Osteoblast (primary cell): ENCODE measurements at regions not wholly inside any gene's neighbourhood (a gene's known extent, or its start where the extent isn't known, plus 50 kb on each side); places are given as distances from the start of the nearest gene placed in this dataset.

Experiments used
- DNase-seq: peaks from one replicate; pipeline ENCODE4 v3.0.0; 2011; ENCODE audit warnings: low spot score, mixed read lengths; ENCODE audit not compliant: insufficient read length; ENCODE audit errors: missing footprints
- H2AFZ ChIP-seq: 2 replicates; pipeline ENCODE4 v1.6.0; 2011; ENCODE audit warnings: mild to moderate bottlenecking, low read length
- H3K27ac ChIP-seq: 2 replicates; pipeline ENCODE4 v1.5.1; 2011; ENCODE audit warnings: mild to moderate bottlenecking, low read depth, low read length, moderate library complexity
- H3K27me3 ChIP-seq: 2 replicates; pipeline ENCODE4 v1.6.0; 2012; ENCODE audit warnings: mild to moderate bottlenecking, control low read depth, inconsistent platforms, low read length, moderate library complexity; ENCODE audit not compliant: insufficient read depth
- H3K36me3 ChIP-seq: 2 replicates; pipeline ENCODE4 v1.5.1; 2011; ENCODE audit warnings: mild to moderate bottlenecking, low read length, control low read depth, moderate library complexity; ENCODE audit not compliant: insufficient read depth
- H3K4me1 ChIP-seq: 2 replicates; pipeline ENCODE4 v1.5.1; 2011; ENCODE audit warnings: mild to moderate bottlenecking, low read length, control low read depth, moderate library complexity; ENCODE audit not compliant: insufficient read depth
- H3K4me2 ChIP-seq: 2 replicates; pipeline ENCODE4 v1.6.0; 2011; ENCODE audit warnings: mild to moderate bottlenecking, low read length; ENCODE audit not compliant: insufficient read depth
- H3K4me3 ChIP-seq: fragments of 200-600 bp; sonication (generic); 3 replicates; pipeline ENCODE4 v1.5.1; 2012; ENCODE audit warnings: mild to moderate bottlenecking, low read length, inconsistent platforms; ENCODE audit not compliant: insufficient read depth
- H3K79me2 ChIP-seq: 2 replicates; pipeline ENCODE4 v1.6.0; 2012; ENCODE audit warnings: mild to moderate bottlenecking, low read length, control low read depth, inconsistent platforms; ENCODE audit not compliant: insufficient read depth
- H3K9me3 ChIP-seq: 2 replicates; pipeline ENCODE4 v1.5.1; 2011; ENCODE audit warnings: low read depth, low read length, control low read depth
- H4K20me1 ChIP-seq: 2 replicates; pipeline ENCODE4 v1.6.0; 2012; ENCODE audit warnings: mild to moderate bottlenecking, low read length, control low read depth; ENCODE audit not compliant: insufficient read depth
- CTCF ChIP-seq: IDR thresholded peaks from 2 replicates; pipeline ENCODE4 v1.5.1; 2011; ENCODE audit warnings: mild to moderate bottlenecking, low read depth, low read length, moderate library complexity; ENCODE audit errors: extremely low read depth

DNA sequence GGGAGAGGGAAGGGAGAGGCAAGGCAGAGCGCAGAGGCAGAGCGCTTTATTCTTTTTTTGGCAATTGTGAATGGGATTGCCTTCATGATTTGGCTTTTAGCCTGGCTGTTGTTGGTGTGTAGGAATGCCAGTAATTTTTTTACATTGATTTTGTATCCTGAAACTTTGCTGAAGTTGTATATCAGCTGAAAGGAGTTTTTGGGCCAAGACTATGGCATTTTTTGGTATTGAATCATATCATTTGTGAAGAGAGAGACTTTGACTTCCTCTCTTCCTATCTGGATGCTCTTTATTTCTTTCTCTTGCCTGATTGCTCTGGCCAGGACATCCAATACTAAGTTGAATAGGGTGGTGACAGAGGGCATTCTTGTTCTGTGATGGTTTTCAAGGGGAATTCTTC is 291.3 kb downstream of the REEP3 start:
- no peak overlapping the region for H3K27ac ChIP-seq
- H3K79me2 ChIP-seq, result no peaks in the 10 kb centered on the region
- H2AFZ ChIP-seq, result no peak overlapping the region
- H3K4me3 ChIP-seq, result no peak overlapping the region
- TF ChIP-seq CTCF, result no peak
- no peaks in the 10 kb centered on the region for H3K27me3 ChIP-seq
- no peaks in the 10 kb centered on the region for H3K4me1 ChIP-seq
- no peaks in the 10 kb centered on the region for H3K9me3 ChIP-seq
- no peaks in the 10 kb centered on the region for H4K20me1 ChIP-seq
- no peak overlapping the region for H3K4me2 ChIP-seq
- no peaks in the 10 kb centered on the region for H3K36me3 ChIP-seq
- no peak for DNase-seq

GRCh38 chr10:63819753-63820329 is 298.6 kb downstream of the REEP3 start:
- Histone ChIP-seq H3K9me3 (no peaks in the 10 kb centered on the region), H3K4me1 (no peaks in the 10 kb centered on the region), H3K27me3 (peaks cover 8% of the 10 kb centered on the region), H3K79me2 (no peaks in the 10 kb centered on the region), H2AFZ (no peak overlapping the region), H3K4me2 (no peak overlapping the region), H4K20me1 (no peaks in the 10 kb centered on the region), H3K27ac (no peak overlapping the region), H3K4me3 (no peak overlapping the region), H3K36me3 (no peaks in the 10 kb centered on the region)
- peak; percentile 91 for TF ChIP-seq CTCF
- peak; percentile 76 for DNase-seq

DNA sequence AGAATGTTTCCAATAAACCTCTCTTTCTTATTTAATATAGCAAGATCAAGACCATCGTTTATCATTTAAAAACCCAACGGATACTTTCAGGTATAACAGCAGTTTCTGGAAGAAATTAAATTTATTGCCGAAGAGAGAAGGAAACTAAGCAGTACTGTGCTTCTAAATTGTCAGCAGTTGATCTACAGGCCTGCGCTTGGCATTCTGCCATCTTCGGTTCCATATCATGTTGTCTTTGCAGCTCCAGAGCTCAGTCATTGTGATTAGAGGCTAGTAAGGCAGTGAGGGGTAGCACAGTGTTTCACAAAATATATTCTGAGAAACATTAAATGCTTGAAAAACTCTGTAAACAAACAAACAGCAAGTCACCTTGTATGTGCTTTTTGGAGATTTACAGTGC is 301.3 kb downstream of the REEP3 start:
- Histone ChIP-seq H3K36me3 (no peaks in the 10 kb centered on the region), H3K4me3 (no peak overlapping the region), H4K20me1 (no peaks in the 10 kb centered on the region), H3K4me1 (no peaks in the 10 kb centered on the region), H3K27ac (no peak overlapping the region), H2AFZ (no peak overlapping the region), H3K79me2 (no peaks in the 10 kb centered on the region), H3K27me3 (peaks cover 8% of the 10 kb centered on the region), H3K9me3 (no peaks in the 10 kb centered on the region), H3K4me2 (no peak overlapping the region)
- no peak for DNase-seq
- no peak for TF ChIP-seq CTCF

DNA sequence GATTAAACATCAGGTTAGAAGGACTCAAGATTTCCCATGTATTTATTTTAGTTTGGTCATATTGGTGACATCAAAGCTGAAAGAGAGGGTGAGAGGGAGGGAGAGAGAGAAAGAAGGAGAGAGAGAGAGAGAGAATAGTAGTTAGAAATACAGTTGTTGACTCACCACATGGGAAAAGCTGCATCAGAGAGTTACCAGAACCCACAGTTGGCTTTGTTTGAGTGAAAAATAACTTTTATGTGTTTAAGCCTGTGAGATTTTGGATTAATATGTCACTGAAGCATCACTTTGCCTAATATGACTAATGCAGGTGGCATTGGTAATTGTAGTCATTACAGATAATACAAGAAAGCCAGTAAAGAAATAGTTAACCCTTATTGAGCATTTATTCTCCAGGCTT is 303.9 kb downstream of the REEP3 start:
- no peaks in the 10 kb centered on the region for H3K9me3 ChIP-seq
- no peaks in the 10 kb centered on the region for H4K20me1 ChIP-seq
- H3K27ac ChIP-seq, result no peak overlapping the region
- no peak overlapping the region for H3K4me2 ChIP-seq
- no peak overlapping the region for H3K4me3 ChIP-seq
- peak; percentile 34 for DNase-seq
- no peaks in the 10 kb centered on the region for H3K27me3 ChIP-seq
- H3K36me3 ChIP-seq, result no peaks in the 10 kb centered on the region
- no peaks in the 10 kb centered on the region for H3K79me2 ChIP-seq
- no peaks in the 10 kb centered on the region for H3K4me1 ChIP-seq
- no peak overlapping the region for H2AFZ ChIP-seq
- no peak for TF ChIP-seq CTCF
